HG02798 (cell line): ENCODE measurements at regions not wholly inside any gene's neighbourhood (a gene's known extent, or its start where the extent isn't known, plus 50 kb on each side); places are given as distances from the start of the nearest gene placed in this dataset.

Source experiments
- ATAC-seq: cut with Tn5 transposase; IDR thresholded peaks from one replicate; pipeline ENCODE4 v1.9.1; 2021; ENCODE audit warnings: mild to moderate bottlenecking; ENCODE audit not compliant: unreplicated experiment, poor library complexity

- no peak for ATAC-seq
Observed at GRCh38 chr10:108775911-108776475, 1147.3 kb downstream of the XPNPEP1 start.

GRCh38 chr10:108771106-108771505 is 1152.2 kb downstream of the XPNPEP1 start:
- ATAC-seq: no peak

GRCh38 chr10:108765794-108766193 is 1157.5 kb downstream of the XPNPEP1 start:
- no peak for ATAC-seq

GRCh38 chr10:108757946-108758345 is 1165.4 kb downstream of the XPNPEP1 start:
- ATAC-seq: no peak

GRCh38 chr10:108755646-108756045 is 1167.7 kb downstream of the XPNPEP1 start:
- ATAC-seq: no peak

GRCh38 chr10:108753326-108753725 is 1170.0 kb downstream of the XPNPEP1 start:
- no peak for ATAC-seq

GRCh38 chr10:108749042-108749441 is 1174.3 kb downstream of the XPNPEP1 start:
- ATAC-seq: peak; percentile 47

GRCh38 chr10:108736111-108736510 is 1187.2 kb downstream of the XPNPEP1 start:
- no peak for ATAC-seq

GRCh38 chr10:108735380-108735779 is 1187.9 kb downstream of the XPNPEP1 start:
- no peak for ATAC-seq

GRCh38 chr10:108721874-108722273 is 1201.4 kb downstream of the XPNPEP1 start:
- no peak for ATAC-seq

GRCh38 chr10:108716352-108716751 is 1207.0 kb downstream of the XPNPEP1 start:
- ATAC-seq: no peak

- ATAC-seq: no peak
Observed at GRCh38 chr10:108709927-108710722, 1213.2 kb downstream of the XPNPEP1 start.

- no peak for ATAC-seq
Observed at GRCh38 chr10:108708363-108708762, 1214.9 kb downstream of the XPNPEP1 start.

- peak; percentile 92 for ATAC-seq
Observed at GRCh38 chr10:108696792-108697477, 1226.4 kb downstream of the XPNPEP1 start.

GRCh38 chr10:108691126-108691525 is 1232.2 kb downstream of the XPNPEP1 start:
- no peak for ATAC-seq

GRCh38 chr10:108690530-108690929 is 1232.8 kb downstream of the XPNPEP1 start:
- no peak for ATAC-seq

- no peak for ATAC-seq
Observed at GRCh38 chr10:108689891-108690290, 1233.4 kb downstream of the XPNPEP1 start.

GRCh38 chr10:108688314-108688713 is 1235.0 kb downstream of the XPNPEP1 start:
- no peak for ATAC-seq

GRCh38 chr10:108685863-108686531 is 1237.3 kb downstream of the XPNPEP1 start:
- no peak for ATAC-seq

- ATAC-seq: no peak
Observed at GRCh38 chr10:108684431-108684830, 1238.9 kb downstream of the XPNPEP1 start.

GRCh38 chr10:108673741-108674140 is 1249.6 kb downstream of the XPNPEP1 start:
- no peak for ATAC-seq
